ENCODE measurements at regions not wholly inside any gene's neighbourhood (a gene's known extent, or its start where the extent isn't known, plus 50 kb on each side); places are given as distances from the start of the nearest gene placed in this dataset.

DNA sequence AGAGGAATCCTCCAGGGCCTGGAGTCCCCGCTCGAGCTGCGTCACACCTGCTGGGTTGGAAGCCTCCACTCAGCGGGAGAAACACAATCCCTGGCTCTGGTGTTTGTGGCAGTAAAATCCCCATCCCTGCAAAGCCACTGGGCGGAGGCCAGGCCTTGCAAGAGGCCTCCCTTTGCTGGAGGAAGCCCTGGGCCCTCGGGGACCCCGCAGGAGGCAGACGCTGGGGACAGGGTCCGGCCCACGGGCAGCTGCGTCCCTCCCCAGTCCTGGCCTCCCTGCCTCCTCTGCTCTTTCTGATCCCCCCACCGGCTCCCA lies 194.7 kb downstream of the BRD1 start:
- TF ChIP-seq, protein P1, sequence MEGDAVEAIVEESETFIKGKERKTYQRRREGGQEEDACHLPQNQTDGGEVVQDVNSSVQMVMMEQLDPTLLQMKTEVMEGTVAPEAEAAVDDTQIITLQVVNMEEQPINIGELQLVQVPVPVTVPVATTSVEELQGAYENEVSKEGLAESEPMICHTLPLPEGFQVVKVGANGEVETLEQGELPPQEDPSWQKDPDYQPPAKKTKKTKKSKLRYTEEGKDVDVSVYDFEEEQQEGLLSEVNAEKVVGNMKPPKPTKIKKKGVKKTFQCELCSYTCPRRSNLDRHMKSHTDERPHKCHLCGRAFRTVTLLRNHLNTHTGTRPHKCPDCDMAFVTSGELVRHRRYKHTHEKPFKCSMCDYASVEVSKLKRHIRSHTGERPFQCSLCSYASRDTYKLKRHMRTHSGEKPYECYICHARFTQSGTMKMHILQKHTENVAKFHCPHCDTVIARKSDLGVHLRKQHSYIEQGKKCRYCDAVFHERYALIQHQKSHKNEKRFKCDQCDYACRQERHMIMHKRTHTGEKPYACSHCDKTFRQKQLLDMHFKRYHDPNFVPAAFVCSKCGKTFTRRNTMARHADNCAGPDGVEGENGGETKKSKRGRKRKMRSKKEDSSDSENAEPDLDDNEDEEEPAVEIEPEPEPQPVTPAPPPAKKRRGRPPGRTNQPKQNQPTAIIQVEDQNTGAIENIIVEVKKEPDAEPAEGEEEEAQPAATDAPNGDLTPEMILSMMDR (IDR thresholded peaks at IDR 0.05 in 2 of 3, conservative IDR thresholded peaks at IDR 0.05 in 1 of 3; ENCODE audit: borderline replicate concordance in 1 of 3, insufficient read depth in 1 of 3, low read depth in 2 of 3, low read length in 2 of 3) = no peak
- TF ChIP-seq EGR1 (IDR thresholded peaks at IDR 0.05; ENCODE audit: low read depth) (no peak), CEBPB (IDR thresholded peaks at IDR 0.05; ENCODE audit: low read depth) (no peak), POLR2AphosphoS5 (IDR thresholded peaks at IDR 0.05; ENCODE audit: low read depth, low read length) (no peak), RAD21 (IDR thresholded peaks at IDR 0.05; ENCODE audit: low read depth) (no peak), POLR2A (IDR thresholded peaks at IDR 0.05; ENCODE audit: borderline replicate concordance, extremely low read depth, insufficient read depth, insufficient read length) (no peak), SP1 (IDR thresholded peaks at IDR 0.05; ENCODE audit: low read depth) (no peak), ZNF274 (IDR thresholded peaks at IDR 0.05; ENCODE audit: low read depth, low read length) (no peak), YY1 (IDR thresholded peaks at IDR 0.05; ENCODE audit: extremely low read depth, insufficient replicate concordance, low read depth, low read length) (no peak), EZH2 (IDR thresholded peaks at IDR 0.05) (no peak), SIN3A (IDR thresholded peaks at IDR 0.05; ENCODE audit: low read depth) (no peak), JUND (IDR thresholded peaks at IDR 0.05) (no peak), EZH2phosphoT487 (IDR thresholded peaks at IDR 0.05; ENCODE audit: borderline replicate concordance) (no peak)
- TF ChIP-seq, protein P2, sequence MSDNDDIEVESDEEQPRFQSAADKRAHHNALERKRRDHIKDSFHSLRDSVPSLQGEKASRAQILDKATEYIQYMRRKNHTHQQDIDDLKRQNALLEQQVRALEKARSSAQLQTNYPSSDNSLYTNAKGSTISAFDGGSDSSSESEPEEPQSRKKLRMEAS (IDR thresholded peaks at IDR 0.05) = no peak
